ENCODE measurements at regions not wholly inside any gene's neighbourhood (a gene's known extent, or its start where the extent isn't known, plus 50 kb on each side); places are given as distances from the start of the nearest gene placed in this dataset.

- DNase-seq (ENCODE audit: low read depth, low spot score), result no peak
Observed at GRCh38 chr12:125357561-125357960, 292.3 kb downstream of the AACS start.

GRCh38 chr12:125360540-125360939 lies 295.3 kb downstream of the AACS start:
- no peak for DNase-seq (ENCODE audit: low read depth, low spot score)

- no peak for DNase-seq (ENCODE audit: low read depth, low spot score)
Observed at GRCh38 chr12:125371033-125371432, 305.8 kb downstream of the AACS start.

- DNase-seq (ENCODE audit: low read depth, low spot score), result no peak
Observed at GRCh38 chr12:125372085-125372484, 306.9 kb downstream of the AACS start.

GRCh38 chr12:125373375-125373774 lies 308.1 kb downstream of the AACS start:
- DNase-seq (ENCODE audit: low read depth, low spot score), result no peak

- DNase-seq (ENCODE audit: low read depth, low spot score), result no peak
Observed at GRCh38 chr12:125376422-125376821, 311.2 kb downstream of the AACS start.

- no peak for DNase-seq (ENCODE audit: low read depth, low spot score)
Observed at GRCh38 chr12:125377093-125377492, 311.9 kb downstream of the AACS start.

GRCh38 chr12:125381373-125381772 lies 316.1 kb downstream of the AACS start:
- peak; percentile 5 for DNase-seq (ENCODE audit: low read depth, low spot score)

GRCh38 chr12:125382926-125383325 lies 317.7 kb downstream of the AACS start:
- no peak for DNase-seq (ENCODE audit: low read depth, low spot score)

- DNase-seq (ENCODE audit: low read depth, low spot score), result no peak
Observed at GRCh38 chr12:125386652-125387051, 321.4 kb downstream of the AACS start.

GRCh38 chr12:125387206-125387605 lies 322.0 kb downstream of the AACS start:
- no peak for DNase-seq (ENCODE audit: low read depth, low spot score)

- DNase-seq (ENCODE audit: low read depth, low spot score), result no peak
Observed at GRCh38 chr12:125389061-125389697, 323.9 kb downstream of the AACS start.

- DNase-seq (ENCODE audit: low read depth, low spot score), result no peak
Observed at GRCh38 chr12:125393569-125393968, 328.3 kb downstream of the AACS start.

GRCh38 chr12:125395583-125396215 lies 330.5 kb downstream of the AACS start:
- no peak for DNase-seq (ENCODE audit: low read depth, low spot score)

- no peak for DNase-seq (ENCODE audit: low read depth, low spot score)
Observed at GRCh38 chr12:125399489-125399888, 334.3 kb downstream of the AACS start.

- DNase-seq (ENCODE audit: low read depth, low spot score), result peak; percentile 47
Observed at GRCh38 chr12:125402874-125403789, 337.9 kb downstream of the AACS start.

GRCh38 chr12:125403843-125404242 lies 338.6 kb downstream of the AACS start:
- DNase-seq (ENCODE audit: low read depth, low spot score), result no peak

GRCh38 chr12:125406131-125406530 lies 340.9 kb downstream of the AACS start:
- DNase-seq (ENCODE audit: low read depth, low spot score), result no peak

GRCh38 chr12:125408718-125409117 lies 343.5 kb downstream of the AACS start:
- no peak for DNase-seq (ENCODE audit: low read depth, low spot score)

GRCh38 chr12:125412506-125412905 lies 347.3 kb downstream of the AACS start:
- DNase-seq (ENCODE audit: low read depth, low spot score), result no peak

GRCh38 chr12:125417446-125417845 lies 352.2 kb downstream of the AACS start:
- DNase-seq (ENCODE audit: low read depth, low spot score), result no peak

- DNase-seq (ENCODE audit: low read depth, low spot score), result no peak
Observed at GRCh38 chr12:125418902-125419564, 353.8 kb downstream of the AACS start.
